ENCODE measurements at regions not wholly inside any gene's neighbourhood (a gene's known extent, or its start where the extent isn't known, plus 50 kb on each side); places are given as distances from the start of the nearest gene placed in this dataset.

DNA sequence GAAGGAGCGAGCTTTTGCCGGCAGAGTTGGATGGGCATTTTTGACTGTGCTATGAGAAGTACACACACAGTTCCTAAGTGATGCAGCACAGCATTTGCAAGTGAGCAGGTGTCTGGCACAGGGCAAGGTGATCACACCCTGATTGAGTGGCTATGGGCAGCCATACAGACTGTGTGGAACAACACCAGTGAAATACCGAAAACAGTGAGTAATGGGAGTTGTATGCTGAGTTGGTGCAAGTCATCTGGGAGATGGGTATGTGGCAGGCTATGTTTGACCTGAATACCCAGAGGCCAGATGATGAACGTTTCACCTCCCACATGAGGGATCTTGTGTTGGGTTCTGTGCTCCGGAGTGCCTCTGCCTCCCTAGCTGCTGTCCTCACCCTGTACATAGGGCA is 53.5 kb upstream of the TIPARP start:
- DNase-seq, result no peak

DNA sequence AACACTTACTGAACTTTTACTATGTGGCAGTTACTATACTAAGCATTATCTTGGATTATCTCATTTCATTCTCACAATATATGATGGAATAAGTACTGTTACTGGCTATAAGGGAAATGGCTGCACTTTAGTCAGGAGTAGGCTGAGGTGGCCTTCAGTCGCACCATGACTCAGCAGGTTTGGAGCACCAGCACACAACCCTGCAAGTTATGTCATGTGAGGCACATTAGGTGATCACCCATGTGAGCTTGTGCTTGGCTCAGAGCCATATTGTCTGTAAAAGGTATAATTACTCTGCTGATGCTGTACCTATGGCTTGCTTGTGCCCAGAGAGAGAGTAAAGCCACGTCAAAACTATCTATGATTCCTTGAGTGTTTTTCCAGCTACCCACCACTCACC is 54.1 kb upstream of the TIPARP start:
- DNase-seq, result no peak

DNA sequence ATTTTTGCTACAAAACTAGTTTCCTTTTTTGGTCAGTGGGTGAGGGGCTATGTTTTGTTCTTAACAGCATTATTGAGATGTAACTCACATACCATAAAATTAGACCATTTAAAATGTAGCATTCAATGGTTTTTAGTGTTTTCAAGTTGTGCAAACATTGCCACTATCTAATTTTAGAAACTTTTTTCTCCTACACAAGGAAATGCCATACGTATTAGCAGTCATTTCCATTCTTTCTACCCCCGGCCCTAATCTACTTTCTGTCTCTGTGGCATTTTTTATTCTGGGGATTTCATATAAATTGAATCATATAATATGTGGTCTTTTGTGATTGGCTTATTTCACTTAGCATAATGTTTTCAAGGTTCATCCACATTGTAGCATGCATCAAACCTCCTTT is 55.0 kb upstream of the TIPARP start:
- DNase-seq, result no peak

DNA sequence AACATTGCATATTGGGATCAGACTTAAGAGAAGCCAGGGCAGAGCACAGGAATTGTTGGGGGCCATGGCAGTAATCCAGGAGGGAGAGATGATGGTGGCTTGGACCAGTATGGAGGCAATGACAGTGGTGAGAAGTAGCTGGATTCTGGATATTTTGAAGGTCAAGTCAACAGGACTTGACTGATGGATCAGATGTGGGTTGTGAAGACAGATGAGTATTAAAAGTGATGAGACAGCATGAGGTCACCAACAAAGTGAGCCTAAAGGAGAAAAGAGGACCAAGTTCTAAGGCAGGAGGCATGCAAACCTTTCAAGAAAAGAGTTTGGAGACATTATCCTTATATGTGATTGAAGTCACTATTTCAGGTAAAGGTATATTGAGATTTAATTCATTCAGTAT is 56.6 kb upstream of the TIPARP start:
- DNase-seq, result no peak

DNA sequence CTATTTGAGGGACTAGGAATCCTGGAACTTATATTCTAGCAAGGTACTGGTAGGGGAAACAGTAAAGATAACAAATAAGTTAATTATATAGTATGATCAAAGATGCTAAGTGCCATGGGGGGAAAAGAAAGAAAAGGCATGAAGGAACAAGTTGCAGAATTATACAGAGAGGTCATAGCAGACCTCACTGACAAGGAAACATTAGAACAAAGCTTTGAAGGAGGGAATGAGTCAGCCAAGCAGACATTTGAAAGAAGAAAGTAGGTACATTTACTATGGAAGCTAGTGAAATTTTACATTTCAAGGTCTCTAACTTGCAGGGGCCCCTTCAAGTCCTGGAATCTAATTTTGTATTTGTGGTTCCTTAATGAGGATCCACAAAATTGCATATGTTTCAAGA is 57.2 kb upstream of the TIPARP start:
- DNase-seq, result no peak

DNA sequence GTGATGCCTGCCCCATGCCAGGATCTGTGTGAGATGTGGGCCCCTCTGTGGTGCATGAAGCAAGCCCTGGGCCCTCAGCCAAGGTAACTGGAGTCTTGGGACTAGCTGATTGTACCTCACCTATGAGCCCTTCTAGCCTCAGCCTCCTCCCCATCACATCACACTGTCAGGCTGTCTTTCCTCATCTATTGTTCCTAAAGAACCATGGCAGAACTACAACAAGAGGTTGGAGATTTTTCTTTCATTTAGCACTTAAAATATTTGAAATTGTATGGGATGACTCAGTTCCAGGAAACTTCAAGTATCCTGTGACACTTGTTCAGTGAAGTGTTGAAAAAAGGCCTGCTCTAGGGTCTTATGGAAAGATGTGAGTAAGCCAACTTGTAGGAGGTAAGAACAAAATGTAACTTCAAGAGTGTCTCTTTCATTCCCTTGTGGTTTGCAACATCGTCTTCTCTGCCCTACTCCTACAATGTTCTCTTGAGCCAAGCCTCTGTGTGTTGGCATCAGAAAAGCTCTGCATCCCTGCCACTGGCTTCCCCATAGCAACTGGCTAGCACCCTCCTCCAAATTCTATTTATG is 58.7 kb upstream of the TIPARP start:
- DNase-seq, result peak in 1 of 2 donors; percentile 37

DNA sequence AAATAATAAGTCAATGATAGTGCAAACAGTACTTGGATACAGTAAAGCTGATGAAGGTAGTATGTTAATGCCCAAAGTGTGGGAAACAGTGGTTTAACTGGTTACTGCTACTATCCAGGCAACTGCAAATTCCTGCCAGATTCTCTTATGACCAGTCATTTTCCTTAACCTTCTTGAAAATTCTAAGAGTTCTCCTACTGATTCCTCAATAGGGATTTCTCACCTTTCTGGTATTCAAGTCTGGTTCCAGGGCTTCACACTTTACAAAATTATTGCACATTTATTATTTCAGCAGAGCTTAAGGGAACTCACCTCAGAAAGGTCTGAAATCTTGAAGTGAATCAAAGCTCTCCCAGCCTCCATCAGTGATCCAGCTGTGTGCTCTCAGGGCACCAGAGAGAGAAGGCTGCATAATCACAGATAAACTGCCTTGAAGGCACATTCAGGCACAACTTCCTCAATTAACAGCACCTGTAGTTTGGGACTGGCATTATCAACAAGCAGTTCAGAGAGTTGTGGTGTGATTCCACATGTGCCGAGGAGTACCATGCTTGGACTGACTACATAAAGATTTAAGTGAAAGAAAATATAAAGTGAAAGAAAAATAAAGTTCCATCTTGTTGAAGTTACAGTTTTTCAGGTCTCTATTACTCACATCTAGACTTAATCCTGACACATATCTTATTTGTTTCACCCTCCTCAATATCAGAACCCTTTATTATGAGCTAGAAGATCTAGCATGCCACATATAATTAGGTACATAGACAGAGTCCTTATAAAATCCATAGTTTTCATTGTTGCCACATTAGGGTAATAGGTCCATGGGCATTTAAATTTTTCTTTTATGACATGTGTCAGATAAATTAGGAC is 59.5 kb upstream of the TIPARP start:
- DNase-seq, result no peak

DNA sequence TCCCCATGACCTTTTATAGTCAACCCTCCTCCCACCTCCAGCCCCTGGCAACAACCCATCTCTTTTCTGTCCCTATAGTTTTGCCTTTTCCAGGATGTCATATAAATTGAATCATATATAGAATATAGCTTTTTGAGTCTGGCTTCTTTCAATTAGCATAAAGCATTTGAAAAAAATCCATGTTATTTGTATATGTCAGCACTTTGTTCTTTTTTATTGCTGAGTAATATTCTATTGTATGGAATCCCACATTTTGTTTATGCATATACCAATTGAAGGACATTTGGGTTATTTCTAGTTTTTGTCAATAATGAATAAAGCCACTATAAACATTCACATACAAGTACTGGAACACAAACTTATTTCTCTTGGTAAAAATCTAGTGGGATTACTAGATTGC is 58.0 kb upstream of the SSR3 start:
- no peak for DNase-seq

DNA sequence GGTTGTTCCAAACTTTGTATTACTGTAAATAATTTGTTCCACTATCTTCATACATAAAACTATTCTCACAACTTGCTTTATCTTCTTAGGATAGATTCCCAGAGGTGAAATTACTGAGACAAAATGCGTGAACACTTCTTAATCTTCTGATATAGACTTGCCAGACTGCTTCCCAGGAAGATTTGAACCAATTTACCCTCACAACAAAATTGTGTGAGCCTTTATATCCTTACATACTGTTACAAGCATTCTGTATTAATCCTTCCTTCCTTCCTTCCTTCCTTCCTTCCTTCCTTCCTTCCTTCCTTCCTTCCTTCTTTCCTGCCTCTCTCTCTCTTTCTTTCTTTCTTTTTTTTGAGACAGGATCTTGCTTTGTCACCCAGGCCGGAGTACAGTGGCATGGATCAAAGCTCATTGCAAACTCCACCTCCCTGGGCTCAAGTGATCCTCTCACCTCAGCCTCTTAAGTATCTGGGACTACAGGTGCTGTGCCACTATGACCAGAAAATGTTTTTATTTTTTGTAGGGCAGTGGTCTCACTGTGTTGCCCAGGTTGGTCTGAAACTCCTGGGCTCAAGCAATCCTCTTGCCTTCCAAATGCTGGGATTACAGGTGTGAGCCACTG is 57.1 kb upstream of the SSR3 start:
- DNase-seq, result no peak

DNA sequence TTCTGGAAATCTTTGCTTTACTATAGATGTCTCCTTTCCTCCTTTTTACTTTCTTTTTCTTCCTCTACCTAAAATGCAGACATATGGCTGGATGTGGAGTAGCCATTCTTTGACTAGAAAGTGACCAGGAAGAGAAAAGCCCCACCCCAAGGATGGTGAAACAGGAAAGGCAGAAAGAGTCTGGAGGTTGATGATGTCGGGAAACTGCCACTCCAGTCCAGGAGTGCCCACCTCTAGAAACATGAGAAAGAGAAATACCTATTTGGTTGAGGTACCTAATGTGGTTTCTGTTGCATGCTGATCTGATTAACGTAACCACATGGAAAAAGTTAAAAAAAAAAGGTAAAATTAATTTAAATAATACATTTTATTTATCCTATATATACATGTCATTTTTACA is 55.2 kb upstream of the SSR3 start:
- DNase-seq, result peak in 1 of 2 donors; percentile 8

DNA sequence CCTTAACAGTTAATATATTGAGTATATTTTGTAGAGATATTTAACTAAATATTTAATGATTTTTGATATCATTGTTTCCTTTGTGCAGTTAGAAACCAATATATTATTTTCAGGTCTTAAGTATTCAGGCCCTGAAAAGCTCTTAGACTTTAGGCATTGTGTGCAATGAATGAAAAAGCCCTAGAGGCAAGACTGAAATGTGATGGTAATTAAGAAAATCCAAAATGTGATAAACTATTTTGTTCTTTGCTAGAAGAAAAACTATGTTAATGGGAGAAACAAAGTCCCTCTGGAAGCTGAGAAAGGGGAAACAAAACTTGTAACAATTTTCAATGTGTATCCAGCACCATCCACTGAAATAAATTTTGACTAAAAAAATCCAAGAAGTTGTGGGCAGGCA is 54.6 kb upstream of the SSR3 start:
- no peak for DNase-seq

DNA sequence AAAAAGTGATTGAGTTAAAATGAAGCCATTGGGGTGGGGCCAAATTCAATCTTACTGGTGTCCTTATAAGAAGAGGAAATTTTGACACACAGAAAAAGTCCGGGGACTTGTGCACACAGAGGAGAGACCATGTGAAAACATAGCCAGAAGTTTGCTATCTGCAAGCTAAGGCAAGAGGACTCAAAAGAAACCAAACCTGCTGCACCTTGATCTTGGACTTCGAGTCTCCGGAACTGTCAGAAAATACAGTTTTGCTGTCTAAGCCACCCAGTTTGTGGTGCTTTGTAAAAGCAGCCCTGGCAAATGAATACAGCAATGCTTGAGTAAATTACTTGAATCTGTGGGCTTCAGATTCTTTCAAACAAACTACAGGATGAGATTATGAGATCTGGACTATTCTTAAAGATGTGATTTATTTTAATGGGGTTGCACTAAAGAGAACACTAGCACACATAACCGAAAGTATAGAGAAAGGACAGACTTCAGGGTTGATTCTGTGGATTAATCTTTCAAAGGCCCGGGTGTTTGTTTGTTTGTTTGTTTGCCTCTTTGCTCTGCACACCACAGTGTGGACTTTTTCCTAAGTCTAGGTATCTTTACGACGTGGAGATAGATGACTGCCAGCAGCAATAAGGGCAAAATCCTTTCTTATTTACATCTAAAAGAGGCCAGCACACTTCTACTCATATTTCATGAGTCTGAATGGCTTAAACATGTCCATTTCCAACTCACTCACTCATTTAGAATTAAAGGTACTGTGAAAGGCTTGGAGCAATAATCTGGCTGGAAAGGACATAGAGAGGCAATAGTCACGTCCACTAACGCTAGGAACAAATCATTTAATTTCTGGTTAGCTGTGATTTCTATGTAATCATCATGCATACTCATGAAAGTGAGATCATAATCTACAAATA is 53.9 kb upstream of the SSR3 start:
- peak in 1 of 2 donors; percentile 15 for DNase-seq

DNA sequence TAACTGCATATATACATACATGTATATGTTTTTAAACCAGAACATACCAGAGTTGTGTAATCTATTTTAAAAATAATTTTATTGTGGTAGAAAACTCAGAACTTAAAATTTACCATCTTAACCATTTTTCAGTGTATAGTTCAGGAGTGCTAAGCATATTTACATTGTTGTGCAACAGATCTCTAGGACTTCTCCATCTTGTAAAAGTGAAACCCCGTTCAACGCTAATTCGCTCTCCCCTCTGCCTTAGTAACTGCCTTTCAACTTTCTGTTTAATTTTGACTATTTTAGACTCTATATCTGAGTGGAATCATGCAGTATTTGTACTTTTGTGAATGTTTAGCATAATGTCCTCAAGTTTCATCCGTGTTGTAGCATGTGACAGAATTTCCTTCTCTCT is 51.8 kb upstream of the SSR3 start:
- peak; percentile 65 to 68 for DNase-seq

DNA sequence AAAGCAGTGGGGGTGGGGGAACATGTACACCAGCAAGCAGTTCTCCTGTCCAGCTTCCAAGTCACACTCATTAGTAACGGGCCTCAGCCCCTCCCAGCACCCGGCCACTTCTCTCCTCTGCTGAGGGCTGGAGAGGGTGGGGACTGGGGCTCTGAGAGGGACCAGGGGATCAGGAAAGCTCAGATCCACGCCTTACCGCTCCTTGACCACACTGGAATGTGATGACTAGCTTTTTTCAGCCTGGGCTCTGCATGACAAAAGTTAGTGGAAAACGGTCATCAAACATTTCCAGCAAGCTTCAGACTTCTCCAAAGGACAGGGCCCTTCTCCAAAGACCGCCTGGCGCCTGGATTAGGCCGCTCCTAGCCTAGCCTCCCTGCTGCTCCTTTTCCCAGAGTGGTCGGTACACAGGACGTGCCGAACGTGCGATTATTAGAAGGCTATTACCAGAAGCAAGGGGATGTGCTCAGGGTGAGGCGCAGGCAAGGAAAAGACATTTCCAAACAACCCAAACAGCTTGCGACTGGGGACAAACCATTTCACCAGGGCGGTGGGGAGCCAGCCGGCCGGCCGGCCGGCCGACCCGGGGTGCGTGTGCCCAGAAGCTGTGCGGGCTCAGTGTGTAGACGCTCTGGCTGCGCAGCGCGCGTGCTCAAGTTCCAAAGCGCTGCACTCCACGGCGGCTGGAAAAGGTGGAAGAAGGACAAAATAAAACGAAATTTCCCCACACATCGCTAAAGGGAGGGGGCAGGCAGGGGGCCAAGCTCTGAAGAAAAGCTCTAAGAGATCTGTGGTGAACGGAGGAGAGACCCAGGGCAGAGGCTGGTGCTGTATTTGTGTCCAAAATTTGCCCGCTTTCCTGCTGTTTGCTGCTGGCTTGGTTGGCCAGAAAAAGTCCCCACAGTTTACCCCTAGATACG is 51.0 kb upstream of the SSR3 start:
- peak in 1 of 2 donors; percentile 10 for DNase-seq

DNA sequence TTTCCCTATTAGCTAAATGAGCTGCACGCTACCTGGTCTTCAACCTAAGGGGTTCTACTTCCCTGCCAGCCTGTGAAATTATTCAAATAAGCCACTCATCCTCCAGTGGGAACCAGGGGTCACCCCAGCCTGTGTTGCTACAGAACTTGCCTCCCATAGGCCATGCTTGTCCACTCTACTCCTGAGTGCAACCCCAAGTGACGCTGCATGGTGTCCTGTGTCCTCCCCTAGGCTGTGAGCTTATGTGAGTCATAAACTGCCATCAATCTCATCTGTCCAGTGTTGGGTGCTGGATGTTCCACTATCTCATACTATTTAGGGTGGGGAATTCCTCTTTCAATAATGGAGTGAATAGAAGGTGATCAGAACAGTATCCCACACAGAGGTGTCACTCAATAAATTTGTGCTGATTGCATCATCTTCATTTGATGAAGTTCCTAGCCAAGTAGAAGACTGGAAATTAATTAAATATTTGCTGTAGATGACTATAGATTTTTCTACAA is 49.8 kb upstream of the SSR3 start:
- no peak for DNase-seq
